H1 (cell line): ENCODE measurements at regions not wholly inside any gene's neighbourhood (a gene's known extent, or its start where the extent isn't known, plus 50 kb on each side); places are given as distances from the start of the nearest gene placed in this dataset.

Source experiments
- CTCF ChIA-PET: fragments of 300-600 bp; sonication (Branson Sonifier 250); formaldehyde crosslinking; loops from one replicate; lab custom pipeline; 2021; ENCODE audit not compliant: partially characterized antibody; lab: Charles Lee
- POLR2A ChIA-PET: fragments of 300-600 bp; sonication (Branson Sonifier 250); formaldehyde crosslinking; loops from one replicate; lab custom pipeline; 2021; ENCODE audit warnings: inconsistent platforms; ENCODE audit not compliant: partially characterized antibody; lab: Charles Lee
- DNase-seq, 2 experiments: peaks; one replicate each; pipeline versions ENCODE4 v3.0.0 to v3.0.0-alpha.2; 2010 to 2022; ENCODE audit warnings: low spot score in 2 of 2, low read depth in 1 of 2, mixed read lengths in 1 of 2
- FAIRE-seq: peaks from 2 replicates; lab custom pipeline; 2011; peaks lifted over from hg19 to GRCh38; lab: Jason Lieb, UNC
- H2AFZ ChIP-seq: 2 replicates; pipeline ENCODE4 v1.8.1; 2012; ENCODE audit warnings: low read length, inconsistent platforms
- H2AK5ac ChIP-seq: 2 replicates; pipeline ENCODE4 v1.6.1; 2013; ENCODE audit warnings: low read depth, low read length
- H2BK120ac ChIP-seq: replicated peaks from 2 replicates; pipeline ENCODE3; 2013; ENCODE audit warnings: low read depth, low read length, inconsistent platforms
- H2BK12ac ChIP-seq: 2 replicates; pipeline ENCODE4 v1.6.1; 2013; ENCODE audit warnings: low read depth, low read length
- H2BK15ac ChIP-seq: 2 replicates; pipeline ENCODE4 v1.6.1; 2013; ENCODE audit warnings: low read length
- H2BK20ac ChIP-seq: 2 replicates; pipeline ENCODE4 v1.6.1; 2013; ENCODE audit warnings: low read length
- H2BK5ac ChIP-seq: 2 replicates; pipeline ENCODE4 v1.6.1; 2013; ENCODE audit warnings: low read depth, low read length
- H3K14ac ChIP-seq: 2 replicates; pipeline ENCODE4 v1.6.1; 2013; ENCODE audit warnings: inconsistent platforms; ENCODE audit not compliant: insufficient read length
- H3K18ac ChIP-seq: 2 replicates; pipeline ENCODE4 v1.6.1; 2013; ENCODE audit warnings: low read length; ENCODE audit errors: extremely low read depth
- H3K23ac ChIP-seq: 2 replicates; pipeline ENCODE4 v1.6.1; 2013; ENCODE audit warnings: inconsistent platforms; ENCODE audit not compliant: insufficient read length
- H3K23me2 ChIP-seq: 2 replicates; pipeline ENCODE4 v1.6.1; 2013; ENCODE audit warnings: low read depth, low read length
- H3K27ac ChIP-seq: 2 replicates; pipeline ENCODE4 v1.6.1; 2011; ENCODE audit warnings: low read depth, low read length, inconsistent platforms
- H3K27me3 ChIP-seq, 4 experiments: replicated peaks in 1 of 4; 1 replicate in 1 of 4; 2 replicates in 3 of 4; pipeline versions ENCODE4 v1.6.1 to v1.8.1; 2011 to 2013; ENCODE audit warnings: low read length in 3 of 4, mild to moderate bottlenecking in 3 of 4, inconsistent platforms in 2 of 4, mixed read lengths in 2 of 4, moderate library complexity in 1 of 4; ENCODE audit not compliant: control insufficient read depth in 3 of 4, insufficient read depth in 3 of 4; ENCODE audit errors: extremely low read depth in 1 of 4
- H3K36me3 ChIP-seq, 4 experiments: 2 replicates each; pipeline versions ENCODE4 v1.6.1 to v1.8.1; 2011 to 2013; ENCODE audit warnings: mild to moderate bottlenecking in 4 of 4, low read length in 3 of 4, moderate library complexity in 2 of 4, control low read depth in 1 of 4, inconsistent platforms in 1 of 4; ENCODE audit not compliant: insufficient read depth in 4 of 4, control insufficient read depth in 2 of 4
- H3K4ac ChIP-seq: replicated peaks from 2 replicates; pipeline ENCODE3; 2013; ENCODE audit warnings: low read length, low read depth, mixed read lengths, inconsistent platforms; ENCODE audit not compliant: insufficient read length
- H3K4me1 ChIP-seq, 4 experiments: replicated peaks in 1 of 4; 1 replicate in 1 of 4; 2 replicates in 3 of 4; pipeline versions ENCODE4 v1.6.1 to v1.8.1; 2011 to 2013; ENCODE audit warnings: low read length in 3 of 4, inconsistent platforms in 2 of 4, mixed read lengths in 1 of 4; ENCODE audit not compliant: insufficient read depth in 4 of 4, control insufficient read depth in 3 of 4
- H3K4me2 ChIP-seq, 2 experiments: 2 replicates each; pipeline versions ENCODE4 v1.6.1 to v1.8.1; 2011 to 2013; ENCODE audit warnings: low read depth in 2 of 2, low read length in 2 of 2, control low read depth in 1 of 2, inconsistent platforms in 1 of 2, mild to moderate bottlenecking in 1 of 2; ENCODE audit not compliant: insufficient read depth in 1 of 2
- H3K4me3 ChIP-seq, 4 experiments: fragments of 200-600, 300-600 bp in 1 of 4; sonication (generic), shearing (Covaris generic), sonication (Bioruptor Twin) in 1 of 4; 2 replicates each; pipeline versions ENCODE4 v1.5.1 to v1.8.1; 2011 to 2016; ENCODE audit warnings: low read length in 4 of 4, low read depth in 3 of 4, control low read depth in 2 of 4, inconsistent platforms in 2 of 4, mild to moderate bottlenecking in 2 of 4, mixed read lengths in 1 of 4, moderate library complexity in 1 of 4; ENCODE audit not compliant: insufficient read depth in 2 of 4; ENCODE audit errors: extremely low read depth in 1 of 4
- H3K56ac ChIP-seq: replicated peaks from 2 replicates; pipeline ENCODE3; 2013; ENCODE audit warnings: low read depth, mild to moderate bottlenecking, mixed read lengths, low read length, inconsistent platforms; ENCODE audit not compliant: insufficient read length
- H3K79me1 ChIP-seq: 2 replicates; pipeline ENCODE4 v1.6.1; 2013; ENCODE audit warnings: low read depth, low read length, control low read depth
- H3K79me2 ChIP-seq, 2 experiments: 2 replicates each; pipeline versions ENCODE4 v1.6.1 to v1.8.1; 2012 to 2013; ENCODE audit warnings: low read length in 2 of 2, mild to moderate bottlenecking in 2 of 2, inconsistent platforms in 1 of 2; ENCODE audit not compliant: insufficient read depth in 2 of 2, control insufficient read depth in 1 of 2
- H3K9ac ChIP-seq, 4 experiments: replicated peaks in 1 of 4; 1 replicate in 1 of 4; 2 replicates in 3 of 4; pipeline versions ENCODE4 v1.6.1 to v1.8.1; 2011 to 2013; ENCODE audit warnings: low read depth in 3 of 4, low read length in 3 of 4, control low read depth in 2 of 4, mild to moderate bottlenecking in 2 of 4, moderate library complexity in 2 of 4, inconsistent platforms in 1 of 4; ENCODE audit errors: extremely low read depth in 1 of 4
- H3K9me3 ChIP-seq, 2 experiments: 2 replicates each; pipeline versions ENCODE4 v1.6.1 to v1.8.1; 2012 to 2013; ENCODE audit warnings: mild to moderate bottlenecking in 2 of 2, moderate library complexity in 2 of 2, control low read depth in 1 of 2, inconsistent platforms in 1 of 2, low read depth in 1 of 2, low read length in 1 of 2, mixed read lengths in 1 of 2; ENCODE audit not compliant: insufficient read depth in 2 of 2
- H4K20me1 ChIP-seq, 2 experiments: replicated peaks in 1 of 2; 2 replicates each; pipeline versions ENCODE3 to v1.8.1; 2011 to 2013; ENCODE audit warnings: inconsistent platforms in 2 of 2, low read length in 2 of 2, mild to moderate bottlenecking in 1 of 2; ENCODE audit not compliant: insufficient read depth in 2 of 2, control insufficient read depth in 1 of 2
- H4K5ac ChIP-seq: 2 replicates; pipeline ENCODE4 v1.6.1; 2013; ENCODE audit warnings: low read length, low read depth, mixed read lengths, inconsistent platforms; ENCODE audit not compliant: insufficient read length
- H4K8ac ChIP-seq: 2 replicates; pipeline ENCODE4 v1.8.0; 2013; ENCODE audit warnings: mild to moderate bottlenecking, moderate library complexity, low read length, inconsistent platforms; ENCODE audit not compliant: insufficient read depth; ENCODE audit errors: extremely low read depth
- H4K91ac ChIP-seq: replicated peaks from 2 replicates; pipeline ENCODE3; 2013; ENCODE audit warnings: low read length, mixed read lengths, inconsistent platforms; ENCODE audit not compliant: insufficient read length
- CEBPB ChIP-seq: IDR thresholded peaks from 2 replicates; pipeline ENCODE4 v1.6.1; 2012; ENCODE audit warnings: low read depth, low read length
- CTBP2 ChIP-seq: IDR thresholded peaks from 2 replicates; pipeline ENCODE4 v1.7.0; 2011; ENCODE audit warnings: borderline replicate concordance, mild to moderate bottlenecking, moderate library complexity, mixed read lengths, low read length; ENCODE audit not compliant: insufficient read depth, insufficient read length
- whole genome bisulfite sequencing, 2 experiments: shearing (Covaris generic) in 1 of 2; methylation state at CpG; one replicate each; pipeline versions ENCODE4 v1.1.6 to v1.1.7; 2013 to 2015; ENCODE audit warnings: low lambda C conversion rate in 2 of 2, mixed read lengths in 2 of 2, inconsistent platforms in 1 of 2, low coverage in 1 of 2, missing lambda C conversion rate in 1 of 2; ENCODE audit not compliant: insufficient replicate concordance in 2 of 2, insufficient coverage in 1 of 2, insufficient read length in 1 of 2; ENCODE audit errors: extremely low coverage in 1 of 2, missing lambda C conversion rate in 1 of 2; 5-methylcytosine and 5-hydroxymethylcytosine counted together

- no peaks in the 10 kb centered on the region for H3K27me3 ChIP-seq
- H2BK12ac ChIP-seq: no peak overlapping the region
- H4K8ac ChIP-seq: no peak overlapping the region
- no peaks in the 10 kb centered on the region for H3K79me1 ChIP-seq
- H3K36me3 ChIP-seq: no peaks in the 10 kb centered on the region
- H4K5ac ChIP-seq: no peak overlapping the region
- no peak overlapping the region for H3K9ac ChIP-seq
- CTCF ChIA-PET: interaction anchor here (1.1 kb wide), 1 partner anchor 113 kb away, joined by 3 read pairs; no protein-coding TSS in a partner anchor
- no peak for FAIRE-seq
- H2BK20ac ChIP-seq: no peak overlapping the region
- no peak for TF ChIP-seq CTBP2
- TF ChIP-seq CEBPB: peak; percentile 65; the same call in 1 of the 2 replicates
- TF ChIP-seq, all 59 proteins: peak for 1
- H3K4ac ChIP-seq: no peak overlapping the region
- H2BK5ac ChIP-seq: no peak overlapping the region
- no peak overlapping the region for H3K27ac ChIP-seq
- H3K79me2 ChIP-seq: no peaks in the 10 kb centered on the region
- no peak overlapping the region for H2AK5ac ChIP-seq
- no peak overlapping the region for H3K14ac ChIP-seq
- H3K56ac ChIP-seq: no peak overlapping the region
- POLR2A ChIA-PET: no interaction called here
- no peaks in the 10 kb centered on the region for H4K20me1 ChIP-seq
- H3K4me2 ChIP-seq: no peak overlapping the region
- no peak overlapping the region for H4K91ac ChIP-seq
- no peak overlapping the region for H2BK15ac ChIP-seq
- no peak overlapping the region for H3K4me3 ChIP-seq
- H2BK120ac ChIP-seq: no peak overlapping the region
- no peaks in the 10 kb centered on the region for H3K4me1 ChIP-seq
- H3K23ac ChIP-seq: no peak overlapping the region
- H2AFZ ChIP-seq: no peak overlapping the region
- no peaks in the 10 kb centered on the region for H3K23me2 ChIP-seq
- 91% methylated on average over 2 of the region's 2 CpGs; no CpG with 5 or more reads in 1 of the 2 experiments for WGBS, 2 experiments
- H3K9me3 ChIP-seq: no peaks in the 10 kb centered on the region
- H3K18ac ChIP-seq: no peak overlapping the region
- DNase-seq: no peak
These were observed 54.8 kb upstream of the RASSF8 start for GRCh38 chr12:25903603-25904245.
